ENCODE measurements at regions not wholly inside any gene's neighbourhood (a gene's known extent, or its start where the extent isn't known, plus 50 kb on each side); places are given as distances from the start of the nearest gene placed in this dataset.
"Not testable (repeated sequence)": the region's sequence is repeated elsewhere in the genome, so short reads cannot be mapped to it uniquely, and the experiment has no call there.

GRCh38 chr22:25494774-25495173 is 69.7 kb upstream of the GRK3 start:
- no peak for DNase-seq (ENCODE audit: low spot score)
- Histone ChIP-seq H3K27me3 (no peaks in the 10 kb centered on the region), H3K4me3 (no peak overlapping the region), H3K27ac (no peak overlapping the region), H3K4me1 (no peaks in the 10 kb centered on the region), H3K9me3 (no peaks in the 10 kb centered on the region), H3K36me3 (no peaks in the 10 kb centered on the region)
- TF ChIP-seq CTCF (IDR thresholded peaks at IDR 0.05) = no peak

GRCh38 chr22:25495285-25495684 is 69.2 kb upstream of the GRK3 start:
- no peak for TF ChIP-seq CTCF (IDR thresholded peaks at IDR 0.05)
- Histone ChIP-seq H3K27ac (no peak overlapping the region), H3K4me1 (no peaks in the 10 kb centered on the region), H3K4me3 (no peak overlapping the region), H3K36me3 (no peaks in the 10 kb centered on the region), H3K9me3 (no peaks in the 10 kb centered on the region), H3K27me3 (no peaks in the 10 kb centered on the region)
- DNase-seq (ENCODE audit: low spot score) = no peak

GRCh38 chr22:25496396-25497064 is 67.9 kb upstream of the GRK3 start:
- H3K36me3 ChIP-seq = no peaks in the 10 kb centered on the region
- H3K27ac ChIP-seq = no peak overlapping the region
- no peaks in the 10 kb centered on the region for H3K9me3 ChIP-seq
- H3K27me3 ChIP-seq = no peaks in the 10 kb centered on the region
- H3K4me3 ChIP-seq = no peak overlapping the region
- H3K4me1 ChIP-seq = no peaks in the 10 kb centered on the region
- no peak for TF ChIP-seq CTCF (IDR thresholded peaks at IDR 0.05)
- no peak for DNase-seq (ENCODE audit: low spot score)

GRCh38 chr22:25497181-25497641 is 67.3 kb upstream of the GRK3 start:
- Histone ChIP-seq H3K9me3 (no peaks in the 10 kb centered on the region), H3K27me3 (no peaks in the 10 kb centered on the region), H3K36me3 (no peaks in the 10 kb centered on the region), H3K27ac (no peak overlapping the region), H3K4me3 (no peak overlapping the region), H3K4me1 (no peaks in the 10 kb centered on the region)
- DNase-seq (ENCODE audit: low spot score) = no peak
- TF ChIP-seq CTCF (IDR thresholded peaks at IDR 0.05) = no peak

GRCh38 chr22:25497716-25498115 is 66.8 kb upstream of the GRK3 start:
- Histone ChIP-seq H3K27ac (no peak overlapping the region), H3K9me3 (no peaks in the 10 kb centered on the region), H3K27me3 (no peaks in the 10 kb centered on the region), H3K4me3 (no peak overlapping the region), H3K4me1 (no peaks in the 10 kb centered on the region), H3K36me3 (no peaks in the 10 kb centered on the region)
- no peak for TF ChIP-seq CTCF (IDR thresholded peaks at IDR 0.05)
- DNase-seq (ENCODE audit: low spot score) = no peak

- not testable (repeated sequence) for H3K36me3 ChIP-seq; H3K9me3 ChIP-seq; H3K27me3 ChIP-seq; H3K27ac ChIP-seq; H3K4me3 ChIP-seq; H3K4me1 ChIP-seq; DNase-seq (ENCODE audit: low spot score)
Observed at GRCh38 chr22:25500671-25501070, 63.8 kb upstream of the GRK3 start.

- H3K4me1 ChIP-seq; H3K27ac ChIP-seq; H3K36me3 ChIP-seq; H3K4me3 ChIP-seq; DNase-seq (ENCODE audit: low spot score); H3K27me3 ChIP-seq; H3K9me3 ChIP-seq: not testable (repeated sequence)
Observed at GRCh38 chr22:25504017-25504416, 60.5 kb upstream of the GRK3 start.

Measured in right atrium auricular region (tissue), 2 donors.